OCI-LY1 (cell line): ENCODE measurements at regions not wholly inside any gene's neighbourhood (a gene's known extent, or its start where the extent isn't known, plus 50 kb on each side); places are given as distances from the start of the nearest gene placed in this dataset.

Source experiments
- H2AFZ ChIP-seq: fragments of 200-600 bp; sonication (generic), shearing (Covaris generic); 2 replicates; pipeline ENCODE4 v1.6.0; 2014; ENCODE audit warnings: antibody characterized with exemption, mild to moderate bottlenecking, low read length
- H3F3A ChIP-seq: fragments of 200-600 bp; sonication (generic), shearing (Covaris generic); 2 replicates; pipeline ENCODE4 v1.6.0; 2014; ENCODE audit warnings: mild to moderate bottlenecking, antibody characterized with exemption, low read length, moderate library complexity; ENCODE audit not compliant: insufficient read depth
- H3K27ac ChIP-seq: fragments of 200-600 bp; sonication (generic); 2 replicates; pipeline ENCODE4 v1.5.1; 2014; ENCODE audit warnings: low read length, mixed run types, mild to moderate bottlenecking, low read depth; ENCODE audit not compliant: poor library complexity, severe bottlenecking
- H3K27me3 ChIP-seq: fragments of 200-600 bp; sonication (generic); 2 replicates; pipeline ENCODE4 v1.6.0; 2014; ENCODE audit warnings: antibody characterized with exemption, mild to moderate bottlenecking, low read length, moderate library complexity; ENCODE audit not compliant: insufficient read depth
- H3K36me3 ChIP-seq: fragments of 200-600 bp; sonication (generic); 2 replicates; pipeline ENCODE4 v1.6.1; 2014; ENCODE audit warnings: mild to moderate bottlenecking, antibody characterized with exemption, low read length, moderate library complexity, mixed read lengths; ENCODE audit not compliant: insufficient read depth
- H3K4me1 ChIP-seq: fragments of 200-600 bp; sonication (generic); 2 replicates; pipeline ENCODE4 v1.5.1; 2014; ENCODE audit warnings: mild to moderate bottlenecking, low read length, moderate library complexity; ENCODE audit not compliant: insufficient read depth, severe bottlenecking
- H3K4me2 ChIP-seq: fragments of 200-600 bp; sonication (generic), shearing (Covaris generic); 2 replicates; pipeline ENCODE4 v1.6.1; 2014; ENCODE audit warnings: low read length
- H3K4me3 ChIP-seq: fragments of 200-600 bp; sonication (generic); 2 replicates; pipeline ENCODE4 v1.5.1; 2014; ENCODE audit warnings: low read length, low read depth, mild to moderate bottlenecking, mixed read lengths; ENCODE audit not compliant: poor library complexity, severe bottlenecking
- H3K79me2 ChIP-seq: fragments of 200-600 bp; shearing (Covaris generic); 2 replicates; pipeline ENCODE4 v1.6.1; 2016; ENCODE audit warnings: mixed run types, low read length, mixed read lengths; ENCODE audit not compliant: insufficient read depth
- H3K9ac ChIP-seq: fragments of 200-600 bp; sonication (generic), shearing (Covaris generic); 2 replicates; pipeline ENCODE4 v1.6.1; 2014; ENCODE audit warnings: mild to moderate bottlenecking, low read length, mixed read lengths
- H3K9me2 ChIP-seq: fragments of 200-600 bp; sonication (generic), shearing (Covaris generic); 2 replicates; pipeline ENCODE4 v1.6.1; 2014; ENCODE audit warnings: low read depth, mild to moderate bottlenecking, low read length, mixed read lengths
- H3K9me3 ChIP-seq: fragments of 200-600 bp; shearing (Covaris generic); 2 replicates; pipeline ENCODE4 v1.6.1; 2014; ENCODE audit warnings: low read length, mixed read lengths
- H4K20me1 ChIP-seq: fragments of 200-600 bp; sonication (generic), shearing (Covaris generic); 2 replicates; pipeline ENCODE4 v1.6.0; 2016; ENCODE audit warnings: mild to moderate bottlenecking, low read length; ENCODE audit not compliant: insufficient read depth
- EZH2 ChIP-seq: fragments of 200-600 bp; sonication (generic), shearing (Covaris generic); IDR thresholded peaks from 2 replicates; pipeline ENCODE4 v1.8.0; 2017; ENCODE audit warnings: borderline replicate concordance, mixed run types, mild to moderate bottlenecking, antibody characterized with exemption, low read length, moderate library complexity, mixed read lengths
- TF ChIP-seq, protein P1 (sequence below): fragments of 200-600 bp; sonication (generic), shearing (Covaris generic); IDR thresholded peaks from 2 replicates; pipeline ENCODE4 v1.5.1; 2017; ENCODE audit warnings: mild to moderate bottlenecking, antibody characterized with exemption, low read length, moderate library complexity, mixed read lengths

DNA sequence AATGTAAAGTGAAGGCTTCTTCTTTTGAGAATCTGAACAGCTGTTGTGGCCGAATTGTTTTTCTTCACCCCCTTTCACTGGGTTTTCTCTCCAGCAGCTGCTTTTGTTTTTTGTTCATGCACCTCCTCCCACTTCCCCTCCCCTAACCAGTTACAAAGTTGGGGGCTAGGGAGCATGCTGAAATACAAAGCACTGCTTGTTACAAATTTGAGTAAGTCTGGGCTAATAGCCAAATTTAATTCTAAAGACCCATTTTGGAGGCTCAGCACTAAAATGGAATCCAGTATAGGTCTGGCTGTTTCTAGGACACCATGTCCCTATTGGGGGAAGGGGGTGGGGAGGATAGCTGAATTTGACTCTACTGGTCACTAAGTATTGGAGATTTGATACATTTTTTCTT, 89.2 kb upstream of the GPM6B start:
- H4K20me1 ChIP-seq, result no peaks in the 10 kb centered on the region
- no peaks in the 10 kb centered on the region for H3K79me2 ChIP-seq
- TF ChIP-seq, protein P1, sequence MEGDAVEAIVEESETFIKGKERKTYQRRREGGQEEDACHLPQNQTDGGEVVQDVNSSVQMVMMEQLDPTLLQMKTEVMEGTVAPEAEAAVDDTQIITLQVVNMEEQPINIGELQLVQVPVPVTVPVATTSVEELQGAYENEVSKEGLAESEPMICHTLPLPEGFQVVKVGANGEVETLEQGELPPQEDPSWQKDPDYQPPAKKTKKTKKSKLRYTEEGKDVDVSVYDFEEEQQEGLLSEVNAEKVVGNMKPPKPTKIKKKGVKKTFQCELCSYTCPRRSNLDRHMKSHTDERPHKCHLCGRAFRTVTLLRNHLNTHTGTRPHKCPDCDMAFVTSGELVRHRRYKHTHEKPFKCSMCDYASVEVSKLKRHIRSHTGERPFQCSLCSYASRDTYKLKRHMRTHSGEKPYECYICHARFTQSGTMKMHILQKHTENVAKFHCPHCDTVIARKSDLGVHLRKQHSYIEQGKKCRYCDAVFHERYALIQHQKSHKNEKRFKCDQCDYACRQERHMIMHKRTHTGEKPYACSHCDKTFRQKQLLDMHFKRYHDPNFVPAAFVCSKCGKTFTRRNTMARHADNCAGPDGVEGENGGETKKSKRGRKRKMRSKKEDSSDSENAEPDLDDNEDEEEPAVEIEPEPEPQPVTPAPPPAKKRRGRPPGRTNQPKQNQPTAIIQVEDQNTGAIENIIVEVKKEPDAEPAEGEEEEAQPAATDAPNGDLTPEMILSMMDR, result no peak
- TF ChIP-seq EZH2, result no peak
- no peak overlapping the region for H2AFZ ChIP-seq
- no peaks in the 10 kb centered on the region for H3K9me3 ChIP-seq
- no peak overlapping the region for H3K27ac ChIP-seq
- no peak overlapping the region for H3K9ac ChIP-seq
- H3K4me1 ChIP-seq, result no peaks in the 10 kb centered on the region
- H3K4me2 ChIP-seq, result no peak overlapping the region
- no peak overlapping the region for H3K4me3 ChIP-seq
- no peaks in the 10 kb centered on the region for H3F3A ChIP-seq
- no peaks in the 10 kb centered on the region for H3K36me3 ChIP-seq
- no peaks in the 10 kb centered on the region for H3K27me3 ChIP-seq
- H3K9me2 ChIP-seq, result no peaks in the 10 kb centered on the region

DNA sequence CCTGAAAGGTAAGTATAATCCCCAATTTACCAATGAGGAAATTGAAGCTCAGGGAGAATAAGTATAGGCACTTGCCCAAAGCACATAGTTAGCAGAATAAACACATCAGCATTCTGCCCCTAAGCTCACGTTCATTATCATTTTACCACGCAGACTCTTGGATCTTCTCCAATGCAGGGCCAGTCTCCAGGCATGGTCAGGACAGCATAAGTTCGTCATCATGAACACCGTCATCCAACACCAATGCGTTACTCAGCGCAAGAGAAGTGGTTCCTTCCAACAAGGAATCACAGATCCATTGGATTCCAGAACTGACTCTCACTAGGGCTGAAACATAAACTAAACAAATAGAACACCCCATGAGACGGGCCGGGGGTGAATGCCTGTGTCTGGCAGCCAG, 86.5 kb upstream of the GPM6B start:
- H3F3A ChIP-seq, result no peaks in the 10 kb centered on the region
- no peak overlapping the region for H3K27ac ChIP-seq
- no peak for TF ChIP-seq EZH2
- TF ChIP-seq, protein P1, result no peak
- no peak overlapping the region for H3K4me2 ChIP-seq
- H3K27me3 ChIP-seq, result no peaks in the 10 kb centered on the region
- no peaks in the 10 kb centered on the region for H3K9me2 ChIP-seq
- H3K36me3 ChIP-seq, result no peaks in the 10 kb centered on the region
- no peak overlapping the region for H3K9ac ChIP-seq
- no peaks in the 10 kb centered on the region for H3K79me2 ChIP-seq
- no peak overlapping the region for H3K4me3 ChIP-seq
- no peaks in the 10 kb centered on the region for H3K4me1 ChIP-seq
- no peaks in the 10 kb centered on the region for H3K9me3 ChIP-seq
- H4K20me1 ChIP-seq, result no peaks in the 10 kb centered on the region
- no peak overlapping the region for H2AFZ ChIP-seq

DNA sequence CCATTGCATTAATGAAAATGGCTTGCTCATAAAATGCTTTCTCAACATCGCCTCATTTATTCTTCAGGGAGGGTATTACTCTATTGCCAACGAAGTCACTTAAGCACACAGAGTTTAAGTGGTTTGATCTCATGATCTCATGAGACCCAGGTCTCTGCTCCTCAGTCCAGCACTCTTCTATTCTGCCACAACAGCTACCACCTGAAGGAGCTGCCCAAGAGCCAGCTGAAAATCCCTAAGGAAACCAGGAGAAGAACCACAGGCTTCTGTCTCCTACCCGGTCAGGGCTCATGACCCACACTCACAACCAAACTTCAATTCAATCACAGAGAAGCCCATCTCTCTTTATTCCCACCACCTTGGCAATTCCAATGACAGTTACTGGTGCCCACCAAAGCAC, 85.5 kb upstream of the GPM6B start:
- no peak for TF ChIP-seq EZH2
- TF ChIP-seq, protein P1, result no peak
- Histone ChIP-seq H2AFZ (no peak overlapping the region), H3K9ac (no peak overlapping the region), H3K36me3 (no peaks in the 10 kb centered on the region), H3K9me3 (no peaks in the 10 kb centered on the region), H3K4me3 (no peak overlapping the region), H4K20me1 (no peaks in the 10 kb centered on the region), H3K27me3 (no peaks in the 10 kb centered on the region), H3F3A (no peaks in the 10 kb centered on the region), H3K79me2 (no peaks in the 10 kb centered on the region), H3K4me1 (no peaks in the 10 kb centered on the region), H3K4me2 (no peak overlapping the region), H3K9me2 (no peaks in the 10 kb centered on the region), H3K27ac (no peak overlapping the region)
